ENCODE measurements at regions not wholly inside any gene's neighbourhood (a gene's known extent, or its start where the extent isn't known, plus 50 kb on each side); places are given as distances from the start of the nearest gene placed in this dataset.

DNA sequence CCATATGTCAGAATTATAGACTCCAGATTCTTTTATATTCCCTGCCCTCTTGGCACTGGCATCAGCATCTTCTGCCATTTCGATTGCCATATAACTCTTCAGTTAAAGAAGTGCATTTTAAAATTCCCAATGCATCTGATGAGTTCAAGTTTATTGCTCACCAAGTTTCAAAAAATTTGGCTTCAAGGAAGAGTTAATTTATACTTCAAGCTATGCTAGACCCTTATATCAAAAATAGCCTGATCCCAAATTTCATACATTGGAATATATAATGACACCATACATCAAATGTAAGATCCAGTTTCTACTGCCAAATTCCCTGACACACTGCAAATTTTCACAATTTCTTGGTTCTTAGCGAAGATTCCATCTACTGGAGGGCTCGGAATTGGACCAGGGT is 1058.6 kb downstream of the NTRK3 start:
- H3K79me2 ChIP-seq (ENCODE audit: low read depth), result no peaks in the 10 kb centered on the region
- Mint-ChIP-seq H3K4me1 (no peaks in the 10 kb centered on the region), H3K27ac (no peak overlapping the region), H3K36me3 (no peaks in the 10 kb centered on the region), H3K4me3 (no peak overlapping the region), H3K9me3 (peaks cover 3% of the 10 kb centered on the region), H3K27me3 (ENCODE audit: insufficient read depth, low read depth) (peaks cover 5% of the 10 kb centered on the region)
- H3F3A ChIP-seq (ENCODE audit: low read depth), result no peaks in the 10 kb centered on the region
- H3K4me3 ChIP-seq, result no peak overlapping the region
- H3K4me1 ChIP-seq, result no peaks in the 10 kb centered on the region
- H2AFZ ChIP-seq (replicated peaks), result no peak overlapping the region
- H3K9ac ChIP-seq, result no peak overlapping the region
- DNase-seq (ENCODE audit: low spot score), result no peak
- no peaks in the 10 kb centered on the region for H3K27me3 ChIP-seq
- no peak overlapping the region for H3K4me2 ChIP-seq
- no peaks in the 10 kb centered on the region for H3K36me3 ChIP-seq
- no peaks in the 10 kb centered on the region for H3K9me3 ChIP-seq (ENCODE audit: low read depth)
- no peak overlapping the region for H3K27ac ChIP-seq
- TF ChIP-seq EZH2 (IDR thresholded peaks at IDR 0.05) (no peak), EZH2phosphoT487 (IDR thresholded peaks at IDR 0.05) (no peak)
- TF ChIP-seq, protein P1, sequence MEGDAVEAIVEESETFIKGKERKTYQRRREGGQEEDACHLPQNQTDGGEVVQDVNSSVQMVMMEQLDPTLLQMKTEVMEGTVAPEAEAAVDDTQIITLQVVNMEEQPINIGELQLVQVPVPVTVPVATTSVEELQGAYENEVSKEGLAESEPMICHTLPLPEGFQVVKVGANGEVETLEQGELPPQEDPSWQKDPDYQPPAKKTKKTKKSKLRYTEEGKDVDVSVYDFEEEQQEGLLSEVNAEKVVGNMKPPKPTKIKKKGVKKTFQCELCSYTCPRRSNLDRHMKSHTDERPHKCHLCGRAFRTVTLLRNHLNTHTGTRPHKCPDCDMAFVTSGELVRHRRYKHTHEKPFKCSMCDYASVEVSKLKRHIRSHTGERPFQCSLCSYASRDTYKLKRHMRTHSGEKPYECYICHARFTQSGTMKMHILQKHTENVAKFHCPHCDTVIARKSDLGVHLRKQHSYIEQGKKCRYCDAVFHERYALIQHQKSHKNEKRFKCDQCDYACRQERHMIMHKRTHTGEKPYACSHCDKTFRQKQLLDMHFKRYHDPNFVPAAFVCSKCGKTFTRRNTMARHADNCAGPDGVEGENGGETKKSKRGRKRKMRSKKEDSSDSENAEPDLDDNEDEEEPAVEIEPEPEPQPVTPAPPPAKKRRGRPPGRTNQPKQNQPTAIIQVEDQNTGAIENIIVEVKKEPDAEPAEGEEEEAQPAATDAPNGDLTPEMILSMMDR (IDR thresholded peaks at IDR 0.05), result no peak
- no peaks in the 10 kb centered on the region for H4K20me1 ChIP-seq (ENCODE audit: low read depth)

DNA sequence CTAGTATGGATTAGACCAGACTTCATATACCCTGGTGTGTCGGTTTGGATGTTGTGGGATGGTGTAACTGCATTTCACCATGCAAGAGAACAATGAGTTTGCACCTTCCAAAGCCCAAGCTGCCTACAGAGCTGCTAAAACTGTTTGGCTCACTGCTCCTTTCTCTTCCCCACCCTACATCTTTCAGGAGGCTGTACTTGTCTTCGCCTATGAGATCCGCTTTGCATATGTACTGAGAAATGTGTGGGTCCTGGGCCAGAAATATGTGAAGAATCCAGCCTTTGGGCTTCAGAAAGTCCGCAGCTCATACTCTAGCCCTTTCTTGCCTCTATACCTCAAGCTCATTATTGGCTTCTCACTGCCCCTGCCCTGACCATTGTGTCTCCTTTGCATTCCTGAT is 1060.0 kb downstream of the NTRK3 start:
- no peak overlapping the region for H3K4me2 ChIP-seq
- no peaks in the 10 kb centered on the region for H3K27me3 ChIP-seq
- H4K20me1 ChIP-seq (ENCODE audit: low read depth), result no peaks in the 10 kb centered on the region
- Mint-ChIP-seq H3K27me3 (ENCODE audit: insufficient read depth, low read depth) (peaks cover 5% of the 10 kb centered on the region), H3K4me3 (no peak overlapping the region), H3K9me3 (peaks cover 3% of the 10 kb centered on the region), H3K36me3 (no peaks in the 10 kb centered on the region), H3K27ac (no peak overlapping the region), H3K4me1 (no peaks in the 10 kb centered on the region)
- H3K4me1 ChIP-seq, result no peaks in the 10 kb centered on the region
- no peaks in the 10 kb centered on the region for H3K36me3 ChIP-seq
- H3K27ac ChIP-seq, result no peak overlapping the region
- no peak for DNase-seq (ENCODE audit: low spot score)
- H3F3A ChIP-seq (ENCODE audit: low read depth), result no peaks in the 10 kb centered on the region
- H3K9me3 ChIP-seq (ENCODE audit: low read depth), result no peaks in the 10 kb centered on the region
- TF ChIP-seq EZH2phosphoT487 (IDR thresholded peaks at IDR 0.05) (no peak), EZH2 (IDR thresholded peaks at IDR 0.05) (no peak)
- TF ChIP-seq, protein P1 (IDR thresholded peaks at IDR 0.05), result no peak
- H3K9ac ChIP-seq, result no peak overlapping the region
- H2AFZ ChIP-seq (replicated peaks), result no peak overlapping the region
- no peak overlapping the region for H3K4me3 ChIP-seq
- no peaks in the 10 kb centered on the region for H3K79me2 ChIP-seq (ENCODE audit: low read depth)

DNA sequence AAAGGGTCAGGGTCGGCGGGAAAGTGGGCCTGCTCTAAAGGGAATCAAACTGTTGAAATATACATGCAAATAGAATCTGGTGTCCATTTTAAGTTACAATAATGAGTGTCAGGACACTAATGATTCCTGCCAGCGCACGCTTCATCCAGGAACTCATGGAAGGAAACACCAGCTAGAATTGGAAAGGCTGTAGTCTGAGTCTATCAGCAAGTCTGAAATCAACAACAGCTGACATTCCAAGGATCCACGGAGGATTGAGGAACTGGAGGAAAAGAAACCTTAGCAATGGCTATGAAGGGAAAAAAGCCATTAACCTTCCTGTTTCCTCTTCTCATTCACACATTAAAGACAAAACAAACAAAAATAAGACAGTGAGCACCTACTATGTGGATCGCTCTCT is 1063.1 kb downstream of the NTRK3 start:
- Histone ChIP-seq H3K4me2 (no peak overlapping the region), H4K20me1 (ENCODE audit: low read depth) (no peaks in the 10 kb centered on the region), H2AFZ (replicated peaks) (no peak overlapping the region), H3F3A (ENCODE audit: low read depth) (no peaks in the 10 kb centered on the region), H3K36me3 (no peaks in the 10 kb centered on the region), H3K9ac (no peak overlapping the region), H3K27me3 (no peaks in the 10 kb centered on the region), H3K4me3 (no peak overlapping the region), H3K79me2 (ENCODE audit: low read depth) (no peaks in the 10 kb centered on the region), H3K4me1 (no peaks in the 10 kb centered on the region), H3K9me3 (ENCODE audit: low read depth) (no peaks in the 10 kb centered on the region), H3K27ac (no peak overlapping the region)
- Mint-ChIP-seq H3K27me3 (ENCODE audit: insufficient read depth, low read depth) (peaks cover 5% of the 10 kb centered on the region), H3K4me1 (no peaks in the 10 kb centered on the region), H3K4me3 (no peak overlapping the region), H3K9me3 (peaks cover 4% of the 10 kb centered on the region), H3K27ac (no peak overlapping the region), H3K36me3 (no peaks in the 10 kb centered on the region)
- no peak for DNase-seq (ENCODE audit: low spot score)
- TF ChIP-seq, protein P1 (IDR thresholded peaks at IDR 0.05), result no peak
- TF ChIP-seq EZH2 (IDR thresholded peaks at IDR 0.05) (no peak), EZH2phosphoT487 (IDR thresholded peaks at IDR 0.05) (no peak)

DNA sequence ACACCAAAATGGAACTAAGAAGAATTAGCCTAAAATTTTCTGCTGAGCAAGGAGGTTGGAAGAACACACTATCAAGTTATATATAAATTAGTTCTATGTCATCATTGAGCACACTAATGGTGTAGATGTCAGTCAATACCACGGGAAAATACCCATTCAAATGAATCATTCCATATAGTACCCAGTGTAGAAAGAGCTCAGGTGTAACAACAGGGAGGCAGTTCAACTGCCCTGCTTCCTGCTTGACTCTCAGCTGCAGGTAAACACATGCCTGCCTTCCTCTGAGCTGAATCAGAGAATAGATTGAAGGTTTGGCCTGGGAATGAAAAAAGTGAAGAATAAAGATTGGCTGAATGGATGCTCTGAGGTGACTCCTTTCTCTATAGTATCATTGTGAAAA is 1088.0 kb downstream of the AGBL1 start:
- Histone ChIP-seq H3K4me1 (no peaks in the 10 kb centered on the region), H3K4me3 (no peak overlapping the region), H3K9me3 (ENCODE audit: low read depth) (no peaks in the 10 kb centered on the region), H4K20me1 (ENCODE audit: low read depth) (no peaks in the 10 kb centered on the region), H3K9ac (no peak overlapping the region), H3K27me3 (no peaks in the 10 kb centered on the region), H2AFZ (replicated peaks) (no peak overlapping the region), H3K79me2 (ENCODE audit: low read depth) (no peaks in the 10 kb centered on the region), H3F3A (ENCODE audit: low read depth) (no peaks in the 10 kb centered on the region), H3K27ac (no peak overlapping the region), H3K36me3 (no peaks in the 10 kb centered on the region), H3K4me2 (no peak overlapping the region)
- DNase-seq (ENCODE audit: low spot score), result no peak
- H3K36me3 Mint-ChIP-seq, result no peaks in the 10 kb centered on the region
- no peaks in the 10 kb centered on the region for H3K4me1 Mint-ChIP-seq
- H3K4me3 Mint-ChIP-seq, result no peak overlapping the region
- TF ChIP-seq, protein P1 (IDR thresholded peaks at IDR 0.05), result no peak
- TF ChIP-seq EZH2phosphoT487 (IDR thresholded peaks at IDR 0.05) (no peak), EZH2 (IDR thresholded peaks at IDR 0.05) (no peak)
- no peak overlapping the region for H3K27ac Mint-ChIP-seq
- no peaks in the 10 kb centered on the region for H3K27me3 Mint-ChIP-seq (ENCODE audit: insufficient read depth, low read depth)
- H3K9me3 Mint-ChIP-seq, result no peaks in the 10 kb centered on the region

Measured in neural progenitor cell (in vitro differentiated cells).